Urothelium cell line (cell line): ENCODE measurements at regions not wholly inside any gene's neighbourhood (a gene's known extent, or its start where the extent isn't known, plus 50 kb on each side); places are given as distances from the start of the nearest gene placed in this dataset.
"Not testable (repeated sequence)": the region's sequence is repeated elsewhere in the genome, so short reads cannot be mapped to it uniquely, and the experiment has no call there.

Experiments
- DNase-seq: peaks from one replicate; pipeline ENCODE4 v3.0.0; 2011; ENCODE audit warnings: low spot score, mixed read lengths
- FAIRE-seq: peaks from 2 replicates; lab custom pipeline; 2011; peaks lifted over from hg19 to GRCh38; lab: Jason Lieb, UNC

GRCh38 chr7:76117306-76117991, 69.5 kb downstream of the MDH2 start:
- not testable (repeated sequence) for FAIRE-seq, DNase-seq

- peak; percentile 58 for FAIRE-seq
- not testable (repeated sequence) for DNase-seq
Observed at GRCh38 chr7:76118253-76119036, 70.5 kb downstream of the MDH2 start.

- DNase-seq (no peak), FAIRE-seq (no peak)
Observed at GRCh38 chr7:76121044-76121443, 73.1 kb downstream of the MDH2 start.

- FAIRE-seq (no peak), DNase-seq (no peak)
Observed at GRCh38 chr7:76122516-76123239, 74.8 kb downstream of the MDH2 start.

GRCh38 chr7:76123316-76123715, 75.4 kb downstream of the MDH2 start:
- no peak for FAIRE-seq
- no peak for DNase-seq

- DNase-seq (no peak), FAIRE-seq (no peak)
Observed at GRCh38 chr7:76125560-76125959, 76.1 kb upstream of the SRRM3 start.

- FAIRE-seq (no peak), DNase-seq (no peak)
Observed at GRCh38 chr7:76126632-76127031, 75.1 kb upstream of the SRRM3 start.

GRCh38 chr7:76129366-76129765, 72.3 kb upstream of the SRRM3 start:
- DNase-seq (no peak), FAIRE-seq (no peak)

GRCh38 chr7:76129836-76130235, 71.9 kb upstream of the SRRM3 start:
- no peak for FAIRE-seq
- no peak for DNase-seq

- DNase-seq, result peak; percentile 29
Observed at GRCh38 chr7:76130661-76131060, 71.0 kb upstream of the SRRM3 start.

GRCh38 chr7:76131887-76132286, 69.8 kb upstream of the SRRM3 start:
- FAIRE-seq, DNase-seq: not testable (repeated sequence)

More at GRCh38 chr7:76130661-76131060, 71.0 kb upstream of the SRRM3 start:
- not testable (repeated sequence) for FAIRE-seq

GRCh38 chr7:76133164-76133775, 68.4 kb upstream of the SRRM3 start:
- no peak for DNase-seq
- no peak for FAIRE-seq

GRCh38 chr7:76133839-76134238, 67.9 kb upstream of the SRRM3 start:
- DNase-seq, result no peak
- no peak for FAIRE-seq

GRCh38 chr7:76135263-76135662, 66.4 kb upstream of the SRRM3 start:
- not testable (repeated sequence) for FAIRE-seq

GRCh38 chr7:76138577-76139313, 63.0 kb upstream of the SRRM3 start:
- FAIRE-seq, DNase-seq: not testable (repeated sequence)

More at GRCh38 chr7:76135263-76135662, 66.4 kb upstream of the SRRM3 start:
- not testable (repeated sequence) for DNase-seq

GRCh38 chr7:76139670-76140069, 62.0 kb upstream of the SRRM3 start:
- DNase-seq, result no peak
- FAIRE-seq, result no peak

GRCh38 chr7:76140259-76140658, 61.4 kb upstream of the SRRM3 start:
- FAIRE-seq, DNase-seq: not testable (repeated sequence)

GRCh38 chr7:76142861-76143260, 58.8 kb upstream of the SRRM3 start:
- DNase-seq (no peak), FAIRE-seq (no peak)

- DNase-seq, FAIRE-seq: not testable (repeated sequence)
Observed at GRCh38 chr7:76144664-76145270, 56.9 kb upstream of the SRRM3 start.

- no peak for FAIRE-seq
Observed at GRCh38 chr7:76146374-76146773, 55.3 kb upstream of the SRRM3 start.

More at GRCh38 chr7:76146374-76146773, 55.3 kb upstream of the SRRM3 start:
- no peak for DNase-seq
